SK-N-SH (cell line): ENCODE measurements at regions not wholly inside any gene's neighbourhood (a gene's known extent, or its start where the extent isn't known, plus 50 kb on each side); places are given as distances from the start of the nearest gene placed in this dataset.

Source experiments
- CTCF ChIA-PET: fragments of 300-600, 350-600 bp; formaldehyde crosslinking; extraction: SDS; loops from one replicate; lab custom pipeline; 2021; lab: Yijun Ruan, JAX
- POLR2A ChIA-PET: fragments of 350-600 bp; sonication (Branson Sonifier 250); formaldehyde crosslinking; extraction: SDS; loops from one replicate; lab custom pipeline; 2020; ENCODE audit warnings: antibody characterized with exemption, inconsistent platforms; lab: Yijun Ruan, JAX
- DNase-seq: peaks from one replicate; pipeline ENCODE4 v3.0.0; 2012
- H2AFZ ChIP-seq: fragments of 200-600 bp; sonication (generic); 2 replicates; pipeline ENCODE4 v1.8.1; 2016; ENCODE audit warnings: antibody characterized with exemption, mild to moderate bottlenecking, low read depth
- H3F3A ChIP-seq: fragments of 200-600 bp; sonication (generic); replicated peaks from 2 replicates; pipeline ENCODE3; 2016; ENCODE audit warnings: antibody characterized with exemption, mild to moderate bottlenecking; ENCODE audit not compliant: insufficient read depth
- H3K27ac ChIP-seq, 2 experiments: fragments of 200-500 bp in 1 of 2; fragments of 200-600 bp in 1 of 2; sonication (Bioruptor generic) in 1 of 2; sonication (generic), shearing (Covaris generic) in 1 of 2; 2 replicates each; pipeline versions ENCODE4 v1.5.1 to v1.6.1; 2014 to 2016; ENCODE audit warnings: low read depth in 2 of 2, inconsistent platforms in 1 of 2, low read length in 1 of 2, mild to moderate bottlenecking in 1 of 2, mixed read lengths in 1 of 2
- H3K27me3 ChIP-seq: fragments of 200-600 bp; sonication (generic), shearing (Covaris generic); 2 replicates; pipeline ENCODE4 v1.6.1; 2016; ENCODE audit warnings: mixed run types; ENCODE audit not compliant: insufficient read depth
- H3K36me3 ChIP-seq, 2 experiments: fragments of 200-500 bp in 1 of 2; fragments of 200-600 bp in 1 of 2; sonication (Bioruptor generic) in 1 of 2; sonication (generic) in 1 of 2; replicated peaks in 1 of 2; 2 replicates each; pipeline versions ENCODE3 to v1.5.1; 2014 to 2016; ENCODE audit warnings: low read length in 1 of 2, mild to moderate bottlenecking in 1 of 2; ENCODE audit not compliant: insufficient read depth in 2 of 2, control insufficient read depth in 1 of 2
- H3K4me1 ChIP-seq, 2 experiments: fragments of 200-500 bp in 1 of 2; fragments of 200-600 bp in 1 of 2; sonication (Bioruptor generic) in 1 of 2; sonication (generic), shearing (Covaris generic) in 1 of 2; 2 replicates each; pipeline versions ENCODE4 v1.5.1 to v1.6.1; 2014 to 2016; ENCODE audit warnings: low read depth in 1 of 2, low read length in 1 of 2, mixed run types in 1 of 2; ENCODE audit not compliant: insufficient read depth in 2 of 2, control insufficient read depth in 1 of 2
- H3K4me2 ChIP-seq: fragments of 200-600 bp; sonication (generic), shearing (Covaris generic); 2 replicates; pipeline ENCODE4 v1.6.1; 2017; ENCODE audit warnings: mixed run types
- H3K4me3 ChIP-seq, 2 experiments: fragments of 200-500 bp in 1 of 2; fragments of 200-600 bp in 1 of 2; sonication (Bioruptor generic) in 1 of 2; sonication (generic), shearing (Covaris generic) in 1 of 2; 2 replicates each; pipeline versions ENCODE4 v1.5.1 to v1.8.1; 2014 to 2016; ENCODE audit warnings: low read depth in 2 of 2, inconsistent platforms in 1 of 2, low read length in 1 of 2, mild to moderate bottlenecking in 1 of 2, mixed read lengths in 1 of 2, moderate library complexity in 1 of 2
- H3K79me2 ChIP-seq: fragments of 200-600 bp; sonication (generic); 2 replicates; pipeline ENCODE4 v1.8.1; 2017; ENCODE audit warnings: mild to moderate bottlenecking; ENCODE audit not compliant: insufficient read depth
- H3K9ac ChIP-seq: fragments of 200-600 bp; sonication (generic); 2 replicates; pipeline ENCODE4 v1.6.1; 2017; ENCODE audit warnings: mixed run types
- H3K9me2 ChIP-seq: fragments of 200-600 bp; sonication (generic); 2 replicates; pipeline ENCODE4 v1.6.1; 2017; ENCODE audit warnings: mixed run types
- H3K9me3 ChIP-seq: fragments of 200-600 bp; sonication (generic); 2 replicates; pipeline ENCODE4 v1.6.1; 2017; ENCODE audit warnings: mixed run types, mild to moderate bottlenecking, moderate library complexity
- H4K20me1 ChIP-seq: fragments of 200-600 bp; sonication (generic); 2 replicates; pipeline ENCODE4 v1.6.1; 2017; ENCODE audit warnings: mild to moderate bottlenecking, mixed run types; ENCODE audit not compliant: insufficient read depth
- EZH2phosphoT487 ChIP-seq: fragments of 200-600 bp; sonication (generic); IDR thresholded peaks from 2 replicates; pipeline ENCODE4 v1.6.1; 2017; ENCODE audit warnings: low read depth, mixed run types, mild to moderate bottlenecking, antibody characterized with exemption, moderate library complexity, borderline replicate concordance
- FOSL2 ChIP-seq: IDR thresholded peaks from 2 replicates; pipeline ENCODE4 v1.4.0; 2012; ENCODE audit warnings: low read depth, mild to moderate bottlenecking, moderate library complexity, borderline replicate concordance
- FOXJ3 ChIP-seq: sonication (generic); formaldehyde crosslinking; IDR thresholded peaks from 2 replicates; pipeline ENCODE4 v1.5.1; 2020; ENCODE audit warnings: mild to moderate bottlenecking, missing genetic modification reagents
- GABPA ChIP-seq: IDR thresholded peaks from 2 replicates; pipeline ENCODE4 v1.4.0; 2012; ENCODE audit warnings: low read depth, mild to moderate bottlenecking
- IRF3 ChIP-seq: fragments of 150-350 bp; IDR thresholded peaks from 2 replicates; pipeline ENCODE4 v1.6.1; 2016; ENCODE audit warnings: mild to moderate bottlenecking, low read depth, low read length
- POLR2AphosphoS5 ChIP-seq: IDR thresholded peaks from 2 replicates; pipeline ENCODE4 v1.6.1; 2012; ENCODE audit warnings: low read depth, low read length
- RCOR1 ChIP-seq: fragments of 150-350 bp; IDR thresholded peaks from 2 replicates; pipeline ENCODE4 v1.6.1; 2017; ENCODE audit warnings: antibody characterized with exemption, low read length
- SMC3 ChIP-seq: IDR thresholded peaks from 2 replicates; pipeline ENCODE4 v1.6.1; 2012; ENCODE audit warnings: low read depth, low read length, improper control_type of control experiment
- YY1 ChIP-seq: IDR thresholded peaks from 2 replicates; pipeline ENCODE4 v1.4.0; 2012; ENCODE audit warnings: low read depth, mild to moderate bottlenecking
- WGBS: methylation state at CpG from one replicate; pipeline ENCODE4 v1.1.6; 2017; ENCODE audit warnings: low lambda C conversion rate; 5-methylcytosine and 5-hydroxymethylcytosine counted together
- TF ChIP-seq, protein P1 (sequence below): IDR thresholded peaks from 2 replicates; pipeline ENCODE4 v1.6.1; 2012; ENCODE audit warnings: mild to moderate bottlenecking, low read depth, low read length, moderate library complexity

GRCh38 chr1:5658340-5659316, 333.6 kb downstream of the NPHP4 start:
- no peaks in the 10 kb centered on the region for H3K27me3 ChIP-seq
- H3K36me3 ChIP-seq: no peaks in the 10 kb centered on the region
- H2AFZ ChIP-seq: no peak overlapping the region
- H3K4me2 ChIP-seq: no peak overlapping the region
- no peaks in the 10 kb centered on the region for H3K4me1 ChIP-seq
- H3K9ac ChIP-seq: no peak overlapping the region
- H3K79me2 ChIP-seq: no peaks in the 10 kb centered on the region
- no peaks in the 10 kb centered on the region for H3F3A ChIP-seq
- H3K9me2 ChIP-seq: no peaks in the 10 kb centered on the region
- 32% methylated on average over 9 of the region's 16 CpGs for WGBS
- no peak overlapping the region for H3K4me3 ChIP-seq
- CTCF ChIA-PET: interaction anchor here (1.8 kb wide), 1 partner anchor 87 kb away, joined by 6 read pairs; no protein-coding TSS in a partner anchor
- no peaks in the 10 kb centered on the region for H4K20me1 ChIP-seq
- POLR2A ChIA-PET: no interaction called here
- TF ChIP-seq RCOR1 (no peak), POLR2AphosphoS5 (no peak), FOXJ3 (no peak), SMC3 (no peak), YY1 (no peak), IRF3 (no peak), GABPA (no peak), FOSL2 (no peak), EZH2phosphoT487 (no peak)
- TF ChIP-seq, protein P1, sequence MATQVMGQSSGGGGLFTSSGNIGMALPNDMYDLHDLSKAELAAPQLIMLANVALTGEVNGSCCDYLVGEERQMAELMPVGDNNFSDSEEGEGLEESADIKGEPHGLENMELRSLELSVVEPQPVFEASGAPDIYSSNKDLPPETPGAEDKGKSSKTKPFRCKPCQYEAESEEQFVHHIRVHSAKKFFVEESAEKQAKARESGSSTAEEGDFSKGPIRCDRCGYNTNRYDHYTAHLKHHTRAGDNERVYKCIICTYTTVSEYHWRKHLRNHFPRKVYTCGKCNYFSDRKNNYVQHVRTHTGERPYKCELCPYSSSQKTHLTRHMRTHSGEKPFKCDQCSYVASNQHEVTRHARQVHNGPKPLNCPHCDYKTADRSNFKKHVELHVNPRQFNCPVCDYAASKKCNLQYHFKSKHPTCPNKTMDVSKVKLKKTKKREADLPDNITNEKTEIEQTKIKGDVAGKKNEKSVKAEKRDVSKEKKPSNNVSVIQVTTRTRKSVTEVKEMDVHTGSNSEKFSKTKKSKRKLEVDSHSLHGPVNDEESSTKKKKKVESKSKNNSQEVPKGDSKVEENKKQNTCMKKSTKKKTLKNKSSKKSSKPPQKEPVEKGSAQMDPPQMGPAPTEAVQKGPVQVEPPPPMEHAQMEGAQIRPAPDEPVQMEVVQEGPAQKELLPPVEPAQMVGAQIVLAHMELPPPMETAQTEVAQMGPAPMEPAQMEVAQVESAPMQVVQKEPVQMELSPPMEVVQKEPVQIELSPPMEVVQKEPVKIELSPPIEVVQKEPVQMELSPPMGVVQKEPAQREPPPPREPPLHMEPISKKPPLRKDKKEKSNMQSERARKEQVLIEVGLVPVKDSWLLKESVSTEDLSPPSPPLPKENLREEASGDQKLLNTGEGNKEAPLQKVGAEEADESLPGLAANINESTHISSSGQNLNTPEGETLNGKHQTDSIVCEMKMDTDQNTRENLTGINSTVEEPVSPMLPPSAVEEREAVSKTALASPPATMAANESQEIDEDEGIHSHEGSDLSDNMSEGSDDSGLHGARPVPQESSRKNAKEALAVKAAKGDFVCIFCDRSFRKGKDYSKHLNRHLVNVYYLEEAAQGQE: no peak
- TF ChIP-seq, all 33 proteins: peak for 0
- no peaks in the 10 kb centered on the region for H3K9me3 ChIP-seq
- H3K27ac ChIP-seq: no peak overlapping the region
- no peak for DNase-seq
